GM21528 (cell line): ENCODE measurements at regions not wholly inside any gene's neighbourhood (a gene's known extent, or its start where the extent isn't known, plus 50 kb on each side); places are given as distances from the start of the nearest gene placed in this dataset.

Experiments used
- ATAC-seq: cut with Tn5 transposase; IDR thresholded peaks from one replicate; pipeline ENCODE4 v1.9.1; 2021; ENCODE audit warnings: mild to moderate bottlenecking, moderate library complexity; ENCODE audit not compliant: unreplicated experiment, low FRiP score

GRCh38 chr4:156656896-156657295 is 314.7 kb downstream of the PDGFC start:
- ATAC-seq = no peak

GRCh38 chr4:156654410-156654809 is 317.2 kb downstream of the PDGFC start:
- no peak for ATAC-seq

- ATAC-seq = no peak
These were observed 327.8 kb downstream of the PDGFC start for GRCh38 chr4:156643826-156644225.

GRCh38 chr4:156642161-156642560 is 329.4 kb downstream of the PDGFC start:
- no peak for ATAC-seq

GRCh38 chr4:156638925-156639605 is 332.5 kb downstream of the PDGFC start:
- ATAC-seq = no peak

GRCh38 chr4:156638334-156638733 is 333.3 kb downstream of the PDGFC start:
- ATAC-seq = no peak

GRCh38 chr4:156636381-156636780 is 335.2 kb downstream of the PDGFC start:
- ATAC-seq = no peak

GRCh38 chr4:156635051-156635450 is 336.5 kb downstream of the PDGFC start:
- no peak for ATAC-seq

GRCh38 chr4:156634612-156635011 is 337.0 kb downstream of the PDGFC start:
- ATAC-seq = no peak

GRCh38 chr4:156633847-156634246 is 337.8 kb downstream of the PDGFC start:
- no peak for ATAC-seq

- no peak for ATAC-seq
These were observed 342.7 kb downstream of the PDGFC start for GRCh38 chr4:156628858-156629257.

- no peak for ATAC-seq
These were observed 348.2 kb downstream of the PDGFC start for GRCh38 chr4:156623376-156623775.

- ATAC-seq = no peak
These were observed 350.8 kb downstream of the PDGFC start for GRCh38 chr4:156620786-156621185.

GRCh38 chr4:156619154-156619934 is 352.3 kb downstream of the PDGFC start:
- no peak for ATAC-seq

- no peak for ATAC-seq
These were observed 356.5 kb downstream of the PDGFC start for GRCh38 chr4:156615066-156615531.

- ATAC-seq = no peak
These were observed 357.1 kb downstream of the PDGFC start for GRCh38 chr4:156614536-156614935.

GRCh38 chr4:156609421-156609820 is 362.2 kb downstream of the PDGFC start:
- ATAC-seq = no peak

GRCh38 chr4:156608651-156609050 is 362.9 kb downstream of the PDGFC start:
- no peak for ATAC-seq

GRCh38 chr4:156607478-156607857 is 364.1 kb downstream of the PDGFC start:
- ATAC-seq = no peak

GRCh38 chr4:156606554-156607477 is 364.8 kb downstream of the PDGFC start:
- no peak for ATAC-seq

- no peak for ATAC-seq
These were observed 373.4 kb downstream of the PDGFC start for GRCh38 chr4:156598138-156598681.
